ENCODE measurements at regions not wholly inside any gene's neighbourhood (a gene's known extent, or its start where the extent isn't known, plus 50 kb on each side); places are given as distances from the start of the nearest gene placed in this dataset.

GRCh38 chr15:37789397-37789786 lies 145.0 kb upstream of the TMCO5A start:
- TF ChIP-seq CTCF (IDR thresholded peaks at IDR 0.05) (no peak), POLR2A (IDR thresholded peaks at IDR 0.05) (no peak), POLR2AphosphoS5 (IDR thresholded peaks at IDR 0.05) (no peak)

All from prostate gland (tissue), 2 donors.